ENCODE measurements at regions not wholly inside any gene's neighbourhood (a gene's known extent, or its start where the extent isn't known, plus 50 kb on each side); places are given as distances from the start of the nearest gene placed in this dataset.
"Not testable (repeated sequence)": the region's sequence is repeated elsewhere in the genome, so short reads cannot be mapped to it uniquely, and the experiment has no call there.

DNA sequence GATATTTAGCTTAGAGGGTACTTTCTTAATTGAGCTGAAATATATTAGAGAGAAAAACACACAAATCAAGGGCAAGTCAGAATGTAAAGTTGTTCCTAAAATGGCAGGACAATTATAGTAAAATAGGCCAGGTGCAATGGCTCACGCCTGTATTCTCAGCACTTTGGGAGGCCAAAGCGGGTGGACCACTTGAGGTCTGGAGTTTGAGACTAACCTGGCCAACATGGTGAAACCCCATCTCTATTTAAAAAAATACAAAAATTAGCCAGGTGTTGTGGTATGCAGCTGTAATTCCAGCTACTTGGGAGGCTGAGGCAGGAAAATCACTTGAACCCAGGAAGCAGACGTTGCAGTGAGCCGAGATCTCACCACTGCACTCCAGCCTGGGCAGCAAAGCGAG lies 142.9 kb downstream of the GOLGA6L6 start:
- H3K9me3 Mint-ChIP-seq, H3K4me1 Mint-ChIP-seq, H3K27me3 Mint-ChIP-seq, H3K27ac Mint-ChIP-seq, H3K4me3 Mint-ChIP-seq, H3K36me3 Mint-ChIP-seq: not testable (repeated sequence)

DNA sequence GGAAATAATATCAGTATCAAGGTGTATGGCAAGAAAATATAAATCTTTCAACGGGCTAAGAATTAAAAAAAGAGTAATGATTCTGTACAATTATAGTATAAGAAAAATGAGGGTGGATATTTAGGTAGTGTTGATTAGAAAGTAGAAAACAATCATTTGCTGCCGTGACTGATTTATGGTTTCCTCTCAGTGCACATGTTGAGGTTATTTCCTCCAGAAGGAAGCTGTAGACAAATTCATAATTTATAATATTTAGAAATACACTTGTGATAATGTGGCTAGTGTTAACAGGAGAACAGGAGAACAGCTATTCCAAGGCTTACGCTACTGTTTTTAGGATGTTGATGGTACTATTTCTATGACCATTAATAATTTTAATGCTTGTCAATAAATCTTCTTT lies 153.4 kb downstream of the GOLGA6L6 start:
- not testable (repeated sequence) for H3K9me3 Mint-ChIP-seq, H3K27ac Mint-ChIP-seq, H3K4me1 Mint-ChIP-seq, H3K27me3 Mint-ChIP-seq, H3K36me3 Mint-ChIP-seq, H3K4me3 Mint-ChIP-seq

DNA sequence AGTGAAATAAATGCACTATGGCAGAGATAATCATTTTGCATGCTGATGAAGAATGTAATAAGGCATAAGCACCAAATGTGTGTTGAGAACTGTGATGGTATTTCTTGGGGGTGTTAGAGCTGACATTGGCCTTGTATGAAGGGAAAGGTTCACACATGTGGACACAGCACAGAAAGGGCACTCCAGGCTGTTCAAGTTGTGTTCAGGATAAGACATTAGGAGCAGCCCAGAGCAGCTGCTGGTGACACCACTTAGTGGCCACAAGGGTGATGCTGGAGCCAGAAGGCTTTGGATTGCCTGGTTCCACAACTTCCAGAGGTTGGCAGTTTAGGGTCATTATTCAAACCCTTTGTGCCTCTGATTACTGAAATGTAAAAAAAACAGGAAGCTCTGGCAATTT lies 155.4 kb downstream of the GOLGA6L6 start:
- Mint-ChIP-seq H3K27me3 (no peaks in the 10 kb centered on the region), H3K4me3 (no peak overlapping the region), H3K4me1 (no peaks in the 10 kb centered on the region), H3K9me3 (no peaks in the 10 kb centered on the region), H3K36me3 (no peaks in the 10 kb centered on the region), H3K27ac (no peak overlapping the region)

- H3K36me3 Mint-ChIP-seq, H3K27me3 Mint-ChIP-seq, H3K27ac Mint-ChIP-seq, H3K4me3 Mint-ChIP-seq, H3K9me3 Mint-ChIP-seq, H3K4me1 Mint-ChIP-seq: not testable (repeated sequence)
Measured at GRCh38 chr15:20380199-20380598, 161.4 kb downstream of the GOLGA6L6 start.

DNA sequence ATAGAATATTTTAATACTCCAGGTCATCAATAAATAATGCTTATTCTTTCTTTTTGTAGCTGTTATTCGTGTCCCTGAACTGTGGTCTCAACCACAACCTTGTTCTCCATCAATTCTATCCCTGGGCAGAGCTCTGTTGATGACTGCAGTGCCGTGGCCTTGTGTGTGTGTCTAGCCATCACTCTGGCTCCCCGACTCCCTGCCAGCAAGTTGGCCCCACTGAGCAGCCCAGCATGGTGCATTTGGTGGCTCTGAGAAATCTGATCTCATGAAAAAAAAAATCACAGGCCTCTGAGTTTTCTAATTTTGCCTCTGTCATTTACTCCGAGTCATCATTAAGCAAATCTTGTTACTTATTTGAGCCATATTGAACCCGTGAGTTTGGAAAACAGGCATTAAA lies 164.7 kb downstream of the GOLGA6L6 start:
- H3K4me1 Mint-ChIP-seq: no peaks in the 10 kb centered on the region

GRCh38 chr15:20372416-20372815 lies 169.2 kb downstream of the GOLGA6L6 start:
- H3K27me3 Mint-ChIP-seq, H3K36me3 Mint-ChIP-seq, H3K4me3 Mint-ChIP-seq, H3K4me1 Mint-ChIP-seq, H3K9me3 Mint-ChIP-seq, H3K27ac Mint-ChIP-seq: not testable (repeated sequence)

More for the DNA sequence above, 164.7 kb downstream of the GOLGA6L6 start:
- no peaks in the 10 kb centered on the region for H3K27me3 Mint-ChIP-seq
- no peaks in the 10 kb centered on the region for H3K9me3 Mint-ChIP-seq
- no peaks in the 10 kb centered on the region for H3K36me3 Mint-ChIP-seq
- H3K4me3 Mint-ChIP-seq: no peak overlapping the region
- H3K27ac Mint-ChIP-seq: no peak overlapping the region

GRCh38 chr15:20369500-20369899 lies 172.1 kb downstream of the GOLGA6L6 start:
- H3K4me1 Mint-ChIP-seq: no peaks in the 10 kb centered on the region
- H3K4me3 Mint-ChIP-seq: no peak overlapping the region
- no peaks in the 10 kb centered on the region for H3K27me3 Mint-ChIP-seq
- no peak overlapping the region for H3K27ac Mint-ChIP-seq
- no peaks in the 10 kb centered on the region for H3K36me3 Mint-ChIP-seq
- no peaks in the 10 kb centered on the region for H3K9me3 Mint-ChIP-seq

GRCh38 chr15:20368974-20369373 lies 172.6 kb downstream of the GOLGA6L6 start:
- Mint-ChIP-seq H3K36me3 (no peaks in the 10 kb centered on the region), H3K27me3 (no peaks in the 10 kb centered on the region), H3K9me3 (no peaks in the 10 kb centered on the region), H3K4me1 (no peaks in the 10 kb centered on the region), H3K4me3 (no peak overlapping the region), H3K27ac (no peak overlapping the region)

GRCh38 chr15:20367093-20367492 lies 174.5 kb downstream of the GOLGA6L6 start:
- H3K4me3 Mint-ChIP-seq: no peak overlapping the region
- H3K4me1 Mint-ChIP-seq: no peaks in the 10 kb centered on the region
- H3K36me3 Mint-ChIP-seq: no peaks in the 10 kb centered on the region
- no peaks in the 10 kb centered on the region for H3K27me3 Mint-ChIP-seq
- no peak overlapping the region for H3K27ac Mint-ChIP-seq
- H3K9me3 Mint-ChIP-seq: no peaks in the 10 kb centered on the region

- not testable (repeated sequence) for H3K27ac Mint-ChIP-seq, H3K27me3 Mint-ChIP-seq, H3K4me3 Mint-ChIP-seq, H3K36me3 Mint-ChIP-seq, H3K4me1 Mint-ChIP-seq, H3K9me3 Mint-ChIP-seq
Measured at GRCh38 chr15:20363591-20363990, 178.0 kb downstream of the GOLGA6L6 start.

DNA sequence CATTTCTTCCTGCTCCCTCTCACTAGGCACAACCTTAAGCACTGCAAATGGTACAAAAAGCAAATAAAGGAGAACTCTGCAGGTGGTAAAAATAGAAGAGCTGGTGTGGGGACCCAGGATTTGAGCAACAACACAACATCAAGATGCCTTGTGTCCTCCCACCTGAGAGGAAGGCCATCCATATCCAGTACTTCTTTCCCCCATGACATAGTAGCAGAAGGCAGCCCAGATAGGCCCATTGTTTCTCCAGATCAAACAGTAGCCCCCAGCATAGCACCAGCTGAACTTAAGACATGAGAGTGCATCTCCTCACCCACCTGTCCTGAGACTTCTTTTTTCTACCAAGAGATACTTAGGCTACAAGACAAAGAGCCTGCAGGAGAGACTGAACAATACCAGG lies 180.5 kb downstream of the GOLGA6L6 start:
- H3K27ac Mint-ChIP-seq: no peak overlapping the region
- no peaks in the 10 kb centered on the region for H3K9me3 Mint-ChIP-seq
- H3K27me3 Mint-ChIP-seq: peaks cover 4% of the 10 kb centered on the region
- no peak overlapping the region for H3K4me3 Mint-ChIP-seq
- no peaks in the 10 kb centered on the region for H3K36me3 Mint-ChIP-seq
- H3K4me1 Mint-ChIP-seq: peaks cover 0 to 4% (median 2%) of the 10 kb centered on the region in 3 donors

GRCh38 chr15:20358779-20359414 lies 182.7 kb downstream of the GOLGA6L6 start:
- Mint-ChIP-seq H3K36me3 (no peaks in the 10 kb centered on the region), H3K9me3 (no peaks in the 10 kb centered on the region), H3K4me1 (peaks cover 0 to 4% (median 2%) of the 10 kb centered on the region in 3 donors), H3K4me3 (no peak overlapping the region), H3K27me3 (peaks cover 6% of the 10 kb centered on the region), H3K27ac (no peak overlapping the region)

GRCh38 chr15:20358066-20358778 lies 183.4 kb downstream of the GOLGA6L6 start:
- Mint-ChIP-seq H3K9me3 (no peaks in the 10 kb centered on the region), H3K4me3 (no peak overlapping the region), H3K27me3 (peaks cover 6% of the 10 kb centered on the region), H3K4me1 (peaks cover 0 to 4% (median 2%) of the 10 kb centered on the region in 3 donors), H3K27ac (no peak overlapping the region), H3K36me3 (no peaks in the 10 kb centered on the region)

DNA sequence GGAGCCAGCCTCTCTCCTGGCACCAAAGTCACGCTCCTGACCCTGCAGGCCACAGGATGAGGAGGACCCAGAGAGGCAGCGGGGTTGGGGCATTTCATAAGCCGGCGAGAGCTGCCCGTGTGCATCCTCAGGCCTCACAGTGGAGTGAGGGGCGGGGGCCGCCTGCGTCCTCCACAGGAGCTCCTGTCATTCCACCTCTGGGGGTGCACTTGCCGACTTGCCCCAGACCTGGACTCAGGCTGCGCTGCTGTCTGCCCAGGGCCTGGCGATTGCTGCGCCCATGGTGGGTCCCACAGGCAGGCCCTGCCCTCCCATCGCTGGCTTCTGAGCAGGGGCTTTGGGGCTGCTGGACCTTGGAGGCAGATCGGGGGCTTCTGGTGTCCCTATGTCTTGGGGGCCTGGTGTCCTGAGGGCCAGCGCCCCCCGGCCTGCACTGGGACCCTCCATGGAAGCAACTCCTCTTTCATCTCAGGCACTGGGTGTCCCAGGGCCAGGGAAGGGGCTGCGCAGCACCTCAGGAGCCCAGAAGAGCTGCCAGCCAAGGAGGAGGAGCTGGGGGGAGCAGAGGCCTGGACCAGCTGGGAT lies 184.0 kb downstream of the GOLGA6L6 start:
- Mint-ChIP-seq H3K4me3 (no peak overlapping the region), H3K27me3 (peaks cover 6% of the 10 kb centered on the region), H3K27ac (no peak overlapping the region), H3K4me1 (peaks cover 0 to 4% (median 2%) of the 10 kb centered on the region in 3 donors), H3K9me3 (no peaks in the 10 kb centered on the region), H3K36me3 (no peaks in the 10 kb centered on the region)

GRCh38 chr15:20356911-20357480 lies 184.6 kb downstream of the GOLGA6L6 start:
- Mint-ChIP-seq H3K36me3 (no peaks in the 10 kb centered on the region), H3K9me3 (no peaks in the 10 kb centered on the region), H3K4me3 (no peak overlapping the region), H3K4me1 (peaks cover 0 to 4% (median 2%) of the 10 kb centered on the region in 3 donors), H3K27ac (no peak overlapping the region), H3K27me3 (peaks cover 6% of the 10 kb centered on the region)
